ENCODE measurements at regions not wholly inside any gene's neighbourhood (a gene's known extent, or its start where the extent isn't known, plus 50 kb on each side); places are given as distances from the start of the nearest gene placed in this dataset.

DNA sequence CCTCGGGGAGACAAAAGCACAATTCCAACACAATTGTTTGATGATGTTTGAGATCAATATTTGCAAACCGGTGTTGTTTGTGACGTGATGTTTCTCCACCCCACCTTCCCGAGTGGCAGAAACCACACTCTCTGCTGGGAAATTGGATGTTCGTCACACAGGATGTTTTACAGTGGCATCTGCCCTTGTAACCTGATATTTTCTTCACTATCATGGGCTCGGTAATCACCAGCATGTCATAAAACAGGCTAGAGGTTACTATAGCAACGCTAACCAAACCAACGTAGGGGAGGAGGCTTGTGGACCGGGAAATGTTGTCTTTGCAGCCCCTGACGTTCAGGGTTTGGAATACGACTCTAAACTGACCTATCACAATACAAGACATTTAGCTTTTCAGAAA lies 454.5 kb downstream of the IRS2 start:
- TF ChIP-seq, protein P1, sequence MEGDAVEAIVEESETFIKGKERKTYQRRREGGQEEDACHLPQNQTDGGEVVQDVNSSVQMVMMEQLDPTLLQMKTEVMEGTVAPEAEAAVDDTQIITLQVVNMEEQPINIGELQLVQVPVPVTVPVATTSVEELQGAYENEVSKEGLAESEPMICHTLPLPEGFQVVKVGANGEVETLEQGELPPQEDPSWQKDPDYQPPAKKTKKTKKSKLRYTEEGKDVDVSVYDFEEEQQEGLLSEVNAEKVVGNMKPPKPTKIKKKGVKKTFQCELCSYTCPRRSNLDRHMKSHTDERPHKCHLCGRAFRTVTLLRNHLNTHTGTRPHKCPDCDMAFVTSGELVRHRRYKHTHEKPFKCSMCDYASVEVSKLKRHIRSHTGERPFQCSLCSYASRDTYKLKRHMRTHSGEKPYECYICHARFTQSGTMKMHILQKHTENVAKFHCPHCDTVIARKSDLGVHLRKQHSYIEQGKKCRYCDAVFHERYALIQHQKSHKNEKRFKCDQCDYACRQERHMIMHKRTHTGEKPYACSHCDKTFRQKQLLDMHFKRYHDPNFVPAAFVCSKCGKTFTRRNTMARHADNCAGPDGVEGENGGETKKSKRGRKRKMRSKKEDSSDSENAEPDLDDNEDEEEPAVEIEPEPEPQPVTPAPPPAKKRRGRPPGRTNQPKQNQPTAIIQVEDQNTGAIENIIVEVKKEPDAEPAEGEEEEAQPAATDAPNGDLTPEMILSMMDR (conservative IDR thresholded peaks at IDR 0.05; ENCODE audit: low read depth, low read length), result no peak
- DNase-seq (ENCODE audit: low read depth), result peak; percentile 96
- no peak overlapping the region for H3K4me3 ChIP-seq (ENCODE audit: low read depth, low read length)

DNA sequence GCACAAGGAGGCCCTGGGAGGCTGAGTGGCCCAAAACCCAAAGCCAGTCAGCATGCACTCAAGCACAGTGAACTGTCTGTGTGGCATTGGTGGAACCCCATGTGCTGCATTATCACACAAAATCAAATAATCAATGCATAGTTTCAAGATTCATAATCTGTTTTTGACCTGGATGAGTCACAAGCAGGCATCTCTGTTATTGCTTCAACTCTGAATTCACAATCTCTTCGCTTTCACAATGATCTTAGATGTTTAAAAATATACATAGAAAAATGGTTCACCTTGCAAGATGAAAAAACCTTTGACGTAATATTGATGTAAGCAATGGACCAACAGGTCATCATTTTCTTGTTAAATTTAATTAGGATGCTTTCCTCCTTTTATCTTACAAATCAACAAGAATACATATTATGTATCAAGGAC lies 455.4 kb downstream of the IRS2 start:
- H3K4me3 ChIP-seq (ENCODE audit: low read depth, low read length), result no peak overlapping the region
- TF ChIP-seq, protein P1 (conservative IDR thresholded peaks at IDR 0.05; ENCODE audit: low read depth, low read length), result no peak
- DNase-seq (ENCODE audit: low read depth), result peak; percentile 80

DNA sequence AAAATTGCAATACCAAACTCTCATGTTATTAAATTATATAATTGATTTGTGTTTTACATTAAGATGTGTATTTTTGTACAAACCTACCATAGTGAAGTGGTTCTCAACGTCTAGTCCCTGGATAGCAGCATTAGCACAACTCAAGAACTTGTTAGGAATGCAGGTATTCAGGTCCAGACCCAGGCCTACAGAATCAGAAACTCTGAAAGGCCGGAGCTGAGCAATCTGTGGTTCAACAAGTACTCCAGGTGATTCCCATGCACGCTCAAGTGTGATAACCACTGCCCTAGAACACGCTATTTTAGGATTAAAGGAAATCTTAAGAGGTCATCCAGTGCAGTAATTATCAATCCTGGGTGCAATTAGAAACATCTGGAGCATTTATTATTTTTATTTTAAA lies 456.3 kb downstream of the IRS2 start:
- H3K4me3 ChIP-seq (ENCODE audit: low read depth, low read length), result no peak overlapping the region
- TF ChIP-seq, protein P1 (conservative IDR thresholded peaks at IDR 0.05; ENCODE audit: low read depth, low read length), result no peak
- DNase-seq (ENCODE audit: low read depth), result no peak

DNA sequence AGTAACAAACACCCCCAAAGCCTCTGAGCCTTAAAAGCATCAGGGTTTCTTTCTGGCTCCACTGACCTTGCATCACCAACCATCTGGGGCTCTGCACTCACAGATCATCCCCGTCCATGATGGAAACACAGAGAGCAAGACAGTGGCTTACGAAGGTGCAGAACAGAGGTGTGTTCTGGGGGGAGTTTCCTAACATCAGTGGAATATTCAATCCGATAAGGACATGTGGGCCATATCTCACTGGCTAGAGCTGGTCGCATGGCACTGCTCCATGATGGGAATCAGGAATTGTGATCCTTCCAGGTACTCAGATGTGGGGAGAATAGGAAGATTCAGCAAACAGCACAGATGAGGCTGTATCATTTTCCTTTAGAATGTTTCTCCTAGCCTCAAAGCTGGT lies 457.2 kb downstream of the IRS2 start:
- no peak overlapping the region for H3K4me3 ChIP-seq (ENCODE audit: low read depth, low read length)
- TF ChIP-seq, protein P1 (conservative IDR thresholded peaks at IDR 0.05; ENCODE audit: low read depth, low read length), result no peak
- no peak for DNase-seq (ENCODE audit: low read depth)

DNA sequence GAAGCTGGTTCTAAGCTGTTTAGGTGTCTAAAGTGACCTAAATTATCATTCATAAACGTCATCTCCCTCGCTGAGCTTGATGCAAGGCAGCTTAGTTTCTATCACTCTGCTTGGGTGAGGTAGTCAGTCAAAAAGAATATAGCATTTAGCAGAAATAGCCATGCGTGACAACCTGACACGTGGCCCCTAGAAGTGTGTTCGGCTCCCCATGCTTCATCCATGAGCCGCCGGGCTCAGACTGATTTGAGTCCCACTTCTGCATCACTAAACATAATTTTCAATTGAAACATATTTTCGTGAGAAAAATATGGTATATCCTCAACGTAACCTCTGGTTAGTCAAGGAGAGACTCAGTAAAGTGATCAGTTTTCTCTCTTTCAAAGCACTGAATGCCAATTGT lies 459.8 kb downstream of the IRS2 start:
- no peak for DNase-seq (ENCODE audit: low read depth)
- H3K4me3 ChIP-seq (ENCODE audit: low read depth, low read length), result no peak overlapping the region
- TF ChIP-seq, protein P1 (conservative IDR thresholded peaks at IDR 0.05; ENCODE audit: low read depth, low read length), result no peak

DNA sequence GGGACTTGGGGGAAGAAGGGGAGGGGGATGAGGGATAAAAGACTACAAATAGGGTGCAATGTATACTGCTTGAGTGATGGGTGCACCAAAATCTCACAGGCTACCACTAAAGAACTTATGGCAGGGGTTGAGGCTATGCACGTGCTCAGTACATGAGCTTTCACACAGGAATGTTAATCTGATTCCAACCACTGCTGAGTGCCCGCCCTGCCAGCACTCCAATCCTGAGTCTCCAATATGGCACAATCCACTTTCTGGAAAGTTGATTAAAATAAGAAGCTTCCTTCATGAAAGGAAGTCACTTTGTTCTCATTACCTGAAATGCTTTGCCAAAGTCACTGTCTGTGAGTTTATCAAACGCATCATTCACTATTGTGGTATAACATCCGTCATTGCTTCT lies 463.0 kb downstream of the IRS2 start:
- TF ChIP-seq, protein P1 (conservative IDR thresholded peaks at IDR 0.05; ENCODE audit: low read depth, low read length), result no peak
- H3K4me3 ChIP-seq (ENCODE audit: low read depth, low read length), result no peak overlapping the region

DNA sequence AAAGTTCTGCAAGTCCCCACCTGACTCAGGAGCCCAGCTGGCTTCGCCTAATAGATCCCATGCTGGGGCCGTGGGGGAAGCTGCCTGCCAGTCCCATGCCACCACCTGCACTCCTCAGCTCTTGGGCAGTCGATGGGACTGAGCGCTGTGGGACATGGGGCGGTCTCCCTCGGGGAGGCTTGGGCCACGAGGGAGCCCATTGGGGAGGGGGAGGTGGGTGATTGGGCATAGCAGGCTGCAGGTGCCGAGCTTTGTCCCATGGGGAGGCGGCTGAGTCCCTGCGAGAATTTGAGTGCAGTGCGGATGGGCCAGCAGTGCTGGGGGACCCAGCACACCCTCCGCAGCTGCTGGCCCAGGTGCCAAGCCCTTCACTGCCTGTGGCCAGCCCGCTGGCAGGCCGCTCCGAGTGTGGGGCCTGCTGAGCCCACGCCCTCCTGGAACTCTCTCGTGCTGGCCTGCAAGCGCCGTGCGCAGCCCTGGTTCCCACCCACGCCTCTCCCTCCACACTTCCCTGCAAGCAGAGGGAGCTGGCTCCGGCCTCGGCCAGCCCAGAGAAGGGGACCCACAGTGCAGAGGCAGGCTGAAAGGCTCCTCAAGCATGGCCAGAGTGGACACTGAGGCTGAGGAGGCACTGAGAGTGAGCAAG lies 467.3 kb downstream of the IRS2 start:
- no peak for DNase-seq (ENCODE audit: low read depth)
- TF ChIP-seq, protein P1 (conservative IDR thresholded peaks at IDR 0.05; ENCODE audit: low read depth, low read length), result no peak
- no peak overlapping the region for H3K4me3 ChIP-seq (ENCODE audit: low read depth, low read length)

More for the DNA sequence above, 463.0 kb downstream of the IRS2 start:
- no peak for DNase-seq (ENCODE audit: low read depth)

All from choroid plexus epithelial cell (primary cell).